ENCODE measurements at regions not wholly inside any gene's neighbourhood (a gene's known extent, or its start where the extent isn't known, plus 50 kb on each side); places are given as distances from the start of the nearest gene placed in this dataset.

DNA sequence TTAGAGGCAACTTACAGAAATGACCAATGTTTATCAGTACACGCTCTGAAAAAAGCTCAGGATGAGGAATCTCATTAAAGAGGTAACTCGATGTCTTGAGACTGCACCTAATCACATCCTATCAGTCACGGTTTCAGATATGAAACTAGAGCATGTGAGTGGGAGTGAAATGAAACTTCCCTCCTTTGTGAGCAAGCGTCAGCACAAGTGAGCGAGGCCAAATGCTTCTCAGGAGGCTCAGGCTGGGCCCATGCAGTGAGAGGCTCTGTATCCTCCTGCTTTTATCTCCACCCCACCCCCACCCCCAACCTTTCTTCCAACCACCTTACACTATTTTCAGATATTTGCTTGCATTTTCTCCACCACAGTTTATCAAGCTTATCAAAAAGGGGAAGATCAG, 140.8 kb upstream of the RIMS1 start:
- TF ChIP-seq POLR2A (IDR thresholded peaks at IDR 0.05) (no peak), CTCF (IDR thresholded peaks at IDR 0.05) (no peak), EP300 (IDR thresholded peaks at IDR 0.05) (no peak)
